ENCODE measurements at regions not wholly inside any gene's neighbourhood (a gene's known extent, or its start where the extent isn't known, plus 50 kb on each side); places are given as distances from the start of the nearest gene placed in this dataset.

DNA sequence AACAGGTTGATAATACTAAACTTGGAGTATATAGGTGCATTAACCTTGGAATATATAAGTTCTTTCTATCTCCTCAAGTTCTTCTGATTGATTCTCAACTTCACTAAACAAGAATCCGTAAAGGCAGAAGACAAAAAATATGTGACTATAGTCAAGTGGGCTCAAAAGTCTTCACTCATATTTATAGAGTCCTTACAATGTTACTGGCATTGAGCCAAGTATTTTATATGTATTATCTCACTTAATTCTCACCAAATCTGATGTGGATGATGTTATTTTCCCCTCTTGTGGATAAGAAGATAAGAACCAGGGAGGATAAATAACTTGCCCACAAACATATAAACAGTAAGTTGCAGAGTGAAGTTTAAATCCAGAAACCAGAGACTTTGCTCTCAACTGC is 486.9 kb downstream of the LRRIQ3 start:
- no peak for TF ChIP-seq POLR2A (IDR thresholded peaks at IDR 0.05)
- TF ChIP-seq CTCF (IDR thresholded peaks at IDR 0.05) = no peak

Measured in uterus (tissue), 2 donors.